Ovary (tissue), 3 donors: ENCODE measurements at regions not wholly inside any gene's neighbourhood (a gene's known extent, or its start where the extent isn't known, plus 50 kb on each side); places are given as distances from the start of the nearest gene placed in this dataset.

ENCODE experiments used
- CTCF ChIP-seq, 3 donors: fragments of 450-650 bp in 2 of 3; fragments of 200-600 bp in 1 of 3; IDR thresholded peaks; one replicate each; pipeline versions ENCODE4 v1.5.1 to v1.8.0; 2016 to 2022; ENCODE audit warnings: antibody characterized with exemption in 3 of 3, mild to moderate bottlenecking in 1 of 3
- EP300 ChIP-seq: sonication (generic); formaldehyde crosslinking; IDR thresholded peaks from one replicate; pipeline ENCODE4 v1.6.1; 2017; ENCODE audit warnings: antibody characterized with exemption
- POLR2A ChIP-seq: fragments of 450-650 bp; IDR thresholded peaks from one replicate; pipeline ENCODE4 v1.6.1; 2017; ENCODE audit warnings: antibody characterized with exemption, mild to moderate bottlenecking, moderate library complexity
- donor health status: DM: no; HTN: no; CAD: no.

DNA sequence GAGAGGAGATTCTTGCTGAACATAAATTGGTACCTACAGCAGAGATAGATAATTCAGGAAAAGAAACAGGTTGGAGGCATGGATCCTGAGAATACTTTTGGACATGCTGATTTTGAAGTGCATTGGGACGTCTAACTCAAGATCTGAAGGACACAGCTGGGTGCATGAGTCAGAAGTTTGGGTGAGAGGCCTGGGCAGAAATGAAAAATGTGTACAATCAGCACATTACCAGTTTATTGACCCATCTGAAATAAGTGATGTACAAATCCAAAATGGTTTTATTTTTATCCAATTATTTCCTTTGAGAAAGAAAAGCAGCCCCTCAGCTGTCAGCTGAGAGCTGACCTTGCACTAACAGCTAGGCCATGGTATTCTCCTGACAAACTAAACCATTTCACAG, 975.2 kb upstream of the B3GALT2 start:
- no peak for TF ChIP-seq EP300
- TF ChIP-seq POLR2A: no peak
- TF ChIP-seq CTCF (IDR thresholded peaks at IDR 0.05): no peak
